GM19351 (cell line): ENCODE measurements at regions not wholly inside any gene's neighbourhood (a gene's known extent, or its start where the extent isn't known, plus 50 kb on each side); places are given as distances from the start of the nearest gene placed in this dataset.

Experiments used
- ATAC-seq: cut with Tn5 transposase; IDR thresholded peaks from one replicate; pipeline ENCODE4 v1.9.1; 2021; ENCODE audit warnings: mild to moderate bottlenecking, moderate library complexity; ENCODE audit not compliant: unreplicated experiment

- no peak for ATAC-seq
Observed at GRCh38 chr2:117065912-117066311, 748.6 kb upstream of the DDX18 start.

- no peak for ATAC-seq
Observed at GRCh38 chr2:117067900-117068299, 746.6 kb upstream of the DDX18 start.

- ATAC-seq = no peak
Observed at GRCh38 chr2:117068371-117068770, 746.1 kb upstream of the DDX18 start.

GRCh38 chr2:117071556-117072102 is 742.9 kb upstream of the DDX18 start:
- no peak for ATAC-seq

GRCh38 chr2:117074756-117075155 is 739.7 kb upstream of the DDX18 start:
- no peak for ATAC-seq

- no peak for ATAC-seq
Observed at GRCh38 chr2:117085256-117085655, 729.2 kb upstream of the DDX18 start.

- no peak for ATAC-seq
Observed at GRCh38 chr2:117085737-117086136, 728.8 kb upstream of the DDX18 start.

- no peak for ATAC-seq
Observed at GRCh38 chr2:117086174-117086942, 728.1 kb upstream of the DDX18 start.

GRCh38 chr2:117086943-117087250 is 727.6 kb upstream of the DDX18 start:
- no peak for ATAC-seq

GRCh38 chr2:117087535-117088291 is 726.8 kb upstream of the DDX18 start:
- ATAC-seq = no peak

- ATAC-seq = no peak
Observed at GRCh38 chr2:117091041-117091837, 723.3 kb upstream of the DDX18 start.

- no peak for ATAC-seq
Observed at GRCh38 chr2:117101613-117102012, 712.9 kb upstream of the DDX18 start.

GRCh38 chr2:117108741-117109267 is 705.7 kb upstream of the DDX18 start:
- ATAC-seq = no peak

GRCh38 chr2:117118994-117119393 is 695.5 kb upstream of the DDX18 start:
- no peak for ATAC-seq

- ATAC-seq = no peak
Observed at GRCh38 chr2:117123362-117123761, 691.1 kb upstream of the DDX18 start.

GRCh38 chr2:117126656-117127055 is 687.8 kb upstream of the DDX18 start:
- no peak for ATAC-seq

- no peak for ATAC-seq
Observed at GRCh38 chr2:117127680-117128079, 686.8 kb upstream of the DDX18 start.

GRCh38 chr2:117128461-117128860 is 686.0 kb upstream of the DDX18 start:
- no peak for ATAC-seq

- no peak for ATAC-seq
Observed at GRCh38 chr2:117137371-117137770, 677.1 kb upstream of the DDX18 start.

- no peak for ATAC-seq
Observed at GRCh38 chr2:117169036-117169765, 645.3 kb upstream of the DDX18 start.
